Stimulated activated CD4-positive, alpha-beta T cell treated with anti-CD3 and anti-CD28 coated beads, Interleukin-15, amount 100 ng/mL, for 48 hours (primary cell): ENCODE measurements at regions not wholly inside any gene's neighbourhood (a gene's known extent, or its start where the extent isn't known, plus 50 kb on each side); places are given as distances from the start of the nearest gene placed in this dataset.

Experiments
- DNase-seq, 2 donors: peaks; one replicate each; pipeline ENCODE4 v3.0.0-alpha.2; 2020; ENCODE audit warnings: low read depth in 2 of 2

DNA sequence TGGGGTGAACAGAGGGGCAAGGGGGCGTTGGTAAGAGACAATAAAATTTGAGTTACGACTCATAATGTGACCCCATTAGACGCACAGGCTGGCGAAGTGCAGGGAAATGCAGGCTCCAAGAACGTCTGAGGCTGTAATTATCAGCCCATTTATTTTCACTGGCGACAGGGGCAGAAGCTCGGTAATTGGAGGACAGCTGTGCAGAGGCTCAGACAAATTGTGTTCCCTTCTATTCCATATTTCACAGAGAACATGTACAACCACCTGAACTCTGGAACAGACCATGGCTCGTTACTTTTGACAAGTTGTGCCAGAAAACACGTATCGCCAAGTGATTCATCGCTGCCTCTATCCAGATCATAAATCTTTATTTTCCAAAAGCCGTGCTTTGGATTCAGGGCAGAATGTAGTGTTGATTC, 137.3 kb upstream of the FRMD4A start:
- DNase-seq, result no peak

DNA sequence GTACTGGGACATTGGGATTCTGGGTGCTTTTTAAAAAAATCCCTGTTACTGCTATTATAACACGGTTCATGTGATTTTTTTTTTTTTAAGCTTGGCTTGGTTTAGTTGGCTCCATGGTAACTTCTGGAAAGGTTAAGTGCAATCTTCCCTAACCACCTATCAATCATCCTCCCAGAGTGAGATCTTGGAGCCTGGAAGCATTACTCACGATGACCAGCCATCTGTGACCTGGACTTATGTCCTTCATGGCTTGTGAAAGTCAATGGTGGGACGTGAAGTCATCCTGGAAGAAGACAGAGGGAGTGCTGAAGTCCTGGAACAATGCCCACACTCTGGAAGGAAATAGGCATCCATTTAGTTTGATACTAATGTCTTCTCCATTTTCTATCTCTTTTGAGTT, 135.5 kb upstream of the FRMD4A start:
- DNase-seq, result no peak

DNA sequence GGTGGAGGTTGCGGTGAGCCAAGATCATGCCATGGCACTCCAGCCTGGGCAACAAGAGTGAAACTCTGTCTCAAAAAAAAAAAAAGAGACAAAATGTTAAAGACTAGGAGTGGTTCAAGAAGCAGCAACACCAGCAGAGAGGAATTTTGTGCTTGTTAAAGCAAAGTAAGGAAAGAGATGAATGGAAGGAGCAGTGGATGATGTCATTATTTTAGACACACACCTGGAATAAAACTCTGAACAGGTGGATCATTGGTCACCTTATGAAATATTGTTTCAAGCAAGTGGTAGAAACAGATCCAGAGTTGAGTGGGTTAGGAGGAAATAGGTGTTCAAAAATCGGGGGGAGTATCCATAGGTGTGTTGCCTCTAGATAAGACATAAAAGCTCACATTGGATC, 129.7 kb upstream of the FRMD4A start:
- no peak for DNase-seq

DNA sequence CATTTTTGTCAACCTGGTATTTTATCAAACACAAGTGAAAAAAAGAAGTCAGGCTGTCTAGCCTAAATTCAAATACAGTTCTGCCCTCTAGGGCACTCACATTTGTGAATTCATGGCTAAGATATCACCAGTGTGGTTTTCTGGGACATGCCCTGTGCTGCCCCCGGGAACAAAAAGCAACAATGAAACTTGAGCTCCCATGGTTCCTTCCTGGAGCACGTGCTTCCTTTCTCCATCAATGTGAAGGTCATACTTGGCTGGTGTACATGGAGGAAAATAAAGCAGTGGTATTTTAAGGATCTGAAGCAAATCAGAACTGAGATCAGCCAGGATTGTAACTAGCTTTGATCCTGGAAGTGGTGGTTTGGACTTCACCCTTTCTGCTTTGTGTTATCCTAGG, 128.9 kb upstream of the FRMD4A start:
- DNase-seq, result no peak

DNA sequence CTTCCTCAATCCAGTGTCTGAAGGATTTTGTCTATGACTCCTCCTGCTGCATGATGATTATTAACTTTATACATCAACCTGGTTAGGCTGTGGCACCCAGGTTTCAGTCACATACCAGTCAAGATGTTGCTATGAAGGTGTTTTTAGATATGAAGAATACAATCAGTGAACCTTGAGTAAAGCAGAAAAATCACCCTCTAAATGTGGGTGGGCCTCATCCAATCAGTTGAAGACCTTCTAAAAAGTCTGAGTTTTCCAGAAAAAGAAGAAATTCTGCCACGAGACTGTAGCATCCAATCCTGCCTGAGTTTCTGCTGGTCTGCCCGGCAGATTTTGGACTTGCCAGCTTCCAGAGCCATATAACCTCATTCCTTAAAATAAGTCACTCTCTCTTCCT, 126.1 kb upstream of the FRMD4A start:
- DNase-seq, result no peak

DNA sequence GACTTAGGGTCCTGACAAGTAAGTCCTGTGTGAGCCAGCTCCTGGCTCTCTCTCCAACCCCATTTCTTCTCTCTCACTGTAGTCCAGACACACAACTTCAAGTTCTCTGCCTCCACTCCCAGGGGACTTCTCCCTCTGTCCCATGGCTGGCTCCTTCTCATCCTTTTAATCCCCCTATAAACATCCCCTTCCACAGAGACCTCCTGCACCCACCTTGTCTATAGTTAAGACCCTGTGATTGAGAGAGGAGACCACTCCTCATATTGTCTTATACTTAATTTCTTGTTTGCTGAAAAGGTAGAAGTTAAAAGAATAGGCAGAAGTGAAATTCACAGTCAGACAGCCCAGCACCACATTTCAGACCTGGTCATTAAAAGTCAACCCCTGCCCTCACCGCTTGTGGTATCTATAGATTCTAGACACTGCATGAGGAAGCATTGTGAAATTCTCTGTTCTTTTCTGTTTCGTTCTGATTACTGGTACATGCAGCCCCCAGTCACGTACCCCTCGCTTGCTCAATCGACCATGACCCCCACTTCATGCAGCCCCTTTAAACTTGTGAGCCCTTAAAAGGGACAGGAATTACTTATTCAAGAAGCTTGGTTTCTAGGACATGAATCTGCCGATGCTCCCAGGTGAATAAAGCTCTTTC, 125.6 kb upstream of the FRMD4A start:
- no peak for DNase-seq

DNA sequence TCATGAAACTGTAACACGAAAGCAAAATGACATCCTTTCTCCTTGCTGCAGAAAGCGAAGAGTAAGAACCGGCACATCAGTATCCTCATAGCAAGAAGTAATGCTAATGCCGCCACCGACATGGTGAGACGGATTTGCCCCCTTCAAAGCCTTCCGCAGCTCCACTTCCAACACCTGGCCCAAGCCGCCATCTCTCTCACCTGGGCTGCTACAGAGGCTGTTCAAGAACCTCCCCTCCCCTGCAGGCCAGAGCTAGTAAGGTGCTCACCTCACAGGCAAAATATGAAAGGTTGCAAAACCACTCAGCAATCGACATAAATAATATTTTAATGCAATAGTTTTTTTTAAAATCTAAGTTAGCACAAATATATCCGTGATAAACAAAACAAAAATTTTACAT, 123.9 kb upstream of the FRMD4A start:
- DNase-seq, result no peak

DNA sequence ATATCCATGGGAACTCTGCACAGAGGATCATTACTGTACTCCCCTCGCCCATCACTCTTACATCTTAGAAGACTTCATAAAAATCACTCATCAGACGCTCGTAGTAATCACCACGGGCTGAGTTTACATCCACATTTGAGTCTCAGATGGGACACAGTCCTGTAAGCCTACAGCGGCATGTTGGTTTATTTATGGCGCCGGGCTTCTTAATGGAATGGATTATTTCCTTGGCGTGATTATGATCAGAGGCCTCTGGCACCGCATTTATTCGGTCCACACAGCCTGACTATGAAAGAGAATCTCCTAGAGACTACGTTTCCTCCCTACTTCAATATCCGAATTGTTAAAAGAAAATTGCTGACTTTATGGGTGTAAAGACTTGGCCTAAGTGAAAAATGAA, 123.5 kb upstream of the FRMD4A start:
- DNase-seq, result no peak

DNA sequence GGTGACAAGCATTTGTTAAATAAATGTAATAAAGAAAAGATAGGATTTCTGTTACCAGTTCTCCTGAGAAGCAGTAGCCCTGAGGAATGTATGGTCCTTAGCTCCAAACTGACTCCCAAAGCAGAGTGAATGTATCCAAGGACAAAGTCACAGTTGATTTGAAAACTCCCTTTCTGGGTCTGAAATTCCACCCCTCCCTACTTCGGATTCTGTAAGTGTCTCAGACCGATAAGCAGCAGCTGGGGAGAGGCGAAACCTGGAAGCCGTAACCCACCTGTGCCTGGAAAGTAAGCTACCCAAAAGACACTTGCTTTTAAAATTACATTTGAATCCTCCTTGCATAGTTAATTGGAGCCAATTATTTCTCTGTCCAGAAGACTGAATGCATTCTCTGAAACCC, 122.9 kb upstream of the FRMD4A start:
- no peak for DNase-seq

DNA sequence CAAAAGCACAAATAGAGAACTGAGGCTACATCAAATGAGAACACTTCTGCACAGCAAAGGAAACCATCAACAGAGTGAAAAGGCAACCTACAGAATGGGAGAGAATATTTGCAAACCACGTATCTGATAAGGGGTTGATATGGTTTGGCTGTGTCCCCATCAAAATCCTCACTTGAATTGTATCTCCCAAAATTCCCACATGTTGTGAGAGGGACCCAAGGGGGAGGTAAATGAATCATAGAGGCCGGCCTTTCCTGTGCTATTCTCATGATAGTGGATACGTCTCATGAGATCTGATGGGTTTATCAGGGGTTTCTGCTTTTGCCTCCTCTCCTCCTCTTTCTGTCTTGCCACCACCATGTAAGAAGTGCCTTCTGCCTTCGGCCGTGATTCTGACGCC, 120.6 kb upstream of the FRMD4A start:
- DNase-seq, result no peak

DNA sequence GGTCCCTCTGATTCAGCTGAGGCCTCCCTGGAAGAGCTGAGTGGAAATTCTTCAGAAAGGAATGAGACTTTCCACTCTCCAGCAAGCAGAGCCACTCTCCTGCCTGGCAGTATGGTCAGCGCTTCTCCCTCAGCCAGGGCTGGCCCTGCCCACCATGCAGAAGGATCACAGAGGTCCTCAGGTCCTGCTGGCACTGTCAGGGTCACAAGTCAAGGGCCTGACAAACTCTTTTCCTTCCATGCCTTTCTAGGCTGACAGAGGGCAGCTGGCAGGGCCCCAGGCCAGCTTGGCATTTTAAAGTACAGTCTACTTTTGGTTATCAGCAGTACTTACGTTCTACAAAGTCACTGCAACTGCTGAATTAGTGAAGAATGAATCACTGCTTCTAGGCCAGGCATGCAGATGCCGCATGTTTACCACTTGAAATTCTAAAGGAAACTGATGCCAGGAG, 119.3 kb upstream of the FRMD4A start:
- DNase-seq, result no peak

DNA sequence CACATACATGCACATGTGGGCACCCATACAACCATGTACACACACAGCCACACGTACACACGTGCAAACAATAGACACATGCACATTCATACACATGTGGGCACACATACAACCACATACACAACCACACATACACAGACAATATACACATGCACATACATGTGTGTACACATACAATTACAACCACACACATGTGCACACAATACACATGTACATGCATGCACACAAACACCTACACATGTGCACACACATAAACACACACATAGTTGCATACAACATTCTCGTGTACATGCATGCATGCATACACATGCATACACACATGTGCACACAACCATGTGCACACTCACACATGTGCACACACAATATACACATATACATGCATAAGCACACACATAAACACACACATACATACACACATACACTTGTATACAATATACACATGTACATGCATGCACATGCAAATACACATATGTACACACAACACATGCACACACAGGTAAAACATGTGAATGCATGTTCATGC, 118.6 kb upstream of the FRMD4A start:
- DNase-seq, result no peak

DNA sequence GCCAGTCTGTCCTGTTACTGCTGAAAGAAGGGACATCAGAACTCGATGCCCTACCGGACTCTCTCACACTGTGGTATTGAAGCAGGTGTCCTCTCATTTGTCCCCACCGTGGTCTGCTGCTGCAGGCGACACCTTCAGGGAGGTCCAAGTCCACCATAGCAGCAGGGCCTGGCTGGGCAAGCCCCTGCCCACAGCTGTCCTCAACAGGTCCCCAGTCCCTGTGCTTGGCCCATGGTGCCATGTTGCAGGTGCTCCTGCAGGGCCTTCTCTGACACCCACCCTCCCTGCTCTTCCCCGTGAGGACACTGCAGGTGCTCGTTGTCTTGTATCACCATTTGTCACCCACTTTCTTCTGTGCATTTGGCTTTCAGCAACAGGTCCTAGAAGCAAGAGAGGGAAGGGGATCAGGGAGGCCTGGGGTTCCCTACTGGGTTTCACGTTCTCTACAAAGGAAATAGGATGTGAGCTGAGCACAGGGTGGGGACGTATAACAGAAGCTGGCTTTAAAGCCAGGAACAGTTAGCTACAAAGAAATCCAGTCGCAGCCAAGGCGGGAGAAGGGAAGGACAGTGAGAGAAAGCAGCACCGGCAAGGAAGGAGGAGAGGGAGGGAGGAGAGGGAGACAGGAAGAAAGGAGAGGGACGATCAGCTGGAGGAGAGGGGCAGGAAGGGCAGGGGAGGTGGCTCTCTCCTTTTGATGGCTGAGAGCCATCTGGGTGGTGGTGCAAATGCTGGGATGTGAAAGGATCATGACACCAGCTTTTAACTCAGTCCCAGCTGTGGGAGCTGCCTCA, 117.7 kb upstream of the FRMD4A start:
- DNase-seq, result no peak

DNA sequence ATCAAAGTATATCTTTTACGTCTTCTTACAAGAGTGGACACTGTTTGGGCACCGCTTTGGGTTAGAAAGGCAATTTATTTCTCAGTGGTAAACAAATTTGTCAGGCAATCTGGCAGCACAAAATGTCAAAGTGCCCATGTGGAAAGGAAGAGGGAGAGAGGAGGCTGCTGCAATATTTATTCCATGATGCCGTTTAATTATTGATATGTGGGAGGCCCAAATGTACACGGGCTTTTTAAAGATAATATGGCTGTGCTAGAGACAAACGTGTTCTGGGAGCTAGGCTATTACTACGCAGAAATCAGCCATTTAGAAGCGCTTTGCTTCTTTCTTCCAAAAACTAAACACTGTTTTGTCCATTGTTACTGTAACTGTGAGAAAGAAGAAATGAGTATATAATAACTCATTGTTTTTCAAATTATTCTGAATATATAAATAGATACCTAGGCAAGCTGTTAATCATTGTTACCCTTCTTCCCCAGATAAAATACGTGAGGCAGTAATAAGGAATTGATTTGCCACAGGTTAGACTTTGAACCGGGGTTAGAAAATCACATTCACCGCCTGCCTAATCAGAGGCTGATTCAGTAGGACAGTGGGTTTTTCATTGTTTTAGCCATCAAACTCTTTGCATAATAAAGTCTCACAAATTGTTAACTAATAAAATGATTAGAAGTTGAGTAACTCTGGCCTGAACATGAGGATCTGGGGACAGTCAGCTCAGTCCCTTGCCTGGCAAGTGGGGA, 116.5 kb upstream of the FRMD4A start:
- DNase-seq, result no peak

DNA sequence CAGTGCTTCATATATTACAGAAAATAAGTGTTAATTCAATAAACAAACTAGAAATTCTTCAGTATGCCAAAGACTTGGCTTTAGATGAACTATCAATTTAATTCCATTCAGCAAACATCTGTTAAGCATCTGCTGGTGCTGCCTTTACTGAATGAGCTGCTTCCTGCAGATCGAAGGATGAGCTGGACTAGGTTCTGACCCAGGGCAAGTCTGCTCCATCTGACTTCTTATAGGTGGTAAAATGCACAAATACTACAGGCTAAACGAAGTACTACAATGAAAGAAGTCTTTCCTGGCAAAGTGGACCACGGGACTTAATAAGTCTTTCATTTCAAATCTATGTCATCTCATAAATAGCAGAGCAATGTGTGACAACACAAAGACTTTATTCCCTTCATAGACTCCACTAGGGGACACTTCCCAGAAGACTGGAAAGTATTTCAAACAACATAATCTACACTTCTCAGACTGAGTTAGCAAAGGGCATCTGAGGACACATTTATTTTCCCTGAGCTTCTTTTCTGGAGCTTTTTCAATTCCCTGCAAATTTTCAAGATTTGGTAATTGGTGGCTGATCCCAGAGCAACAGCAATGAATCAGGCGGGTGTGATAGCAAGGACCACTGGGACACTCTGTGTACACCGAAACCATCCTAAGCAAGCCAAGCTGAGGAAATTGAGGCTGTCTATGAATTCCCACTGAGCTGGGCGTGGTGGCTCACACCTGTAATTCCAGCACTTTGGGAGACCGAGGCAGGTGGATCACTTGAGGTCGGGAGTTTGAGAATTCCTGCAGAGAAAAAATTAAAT, 108.9 kb upstream of the FRMD4A start:
- DNase-seq, result no peak

DNA sequence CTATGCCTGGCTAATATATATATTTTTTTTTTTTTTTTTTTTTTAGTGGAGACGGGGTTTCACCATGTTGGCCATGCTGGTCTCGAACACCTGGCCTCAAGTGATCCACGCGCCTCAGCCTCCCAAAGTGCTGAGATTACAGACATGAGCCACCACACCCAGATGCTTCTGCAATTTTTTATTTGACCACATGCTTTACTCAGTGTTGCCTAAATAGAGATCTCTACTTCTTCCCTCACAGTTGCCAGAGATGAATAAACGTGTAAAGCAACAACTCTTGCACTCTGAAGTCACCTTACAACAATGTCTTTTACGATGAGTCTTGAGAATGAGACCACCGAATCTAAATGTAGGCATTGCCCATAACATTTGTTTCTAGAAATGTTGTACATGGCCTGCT, 107.9 kb upstream of the FRMD4A start:
- no peak for DNase-seq

DNA sequence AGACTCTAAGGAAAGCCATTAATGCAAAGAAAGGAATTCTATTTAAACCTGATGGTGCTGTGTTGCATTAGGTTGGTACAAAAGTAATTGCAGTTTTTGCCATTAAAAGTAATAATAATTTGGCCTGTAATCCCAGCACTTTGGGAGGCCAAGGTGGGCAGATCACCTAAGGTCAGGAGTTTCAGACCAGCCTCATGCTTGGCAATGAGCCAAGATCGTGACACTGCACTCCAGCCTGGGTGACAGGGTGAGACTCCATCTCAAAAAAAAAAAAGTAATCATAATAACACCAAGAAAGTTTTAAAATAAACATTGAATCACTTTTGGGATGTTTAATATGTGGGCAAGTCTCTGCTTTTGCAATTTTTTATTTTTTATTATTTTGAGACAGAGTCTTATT, 107.3 kb upstream of the FRMD4A start:
- DNase-seq, result no peak

DNA sequence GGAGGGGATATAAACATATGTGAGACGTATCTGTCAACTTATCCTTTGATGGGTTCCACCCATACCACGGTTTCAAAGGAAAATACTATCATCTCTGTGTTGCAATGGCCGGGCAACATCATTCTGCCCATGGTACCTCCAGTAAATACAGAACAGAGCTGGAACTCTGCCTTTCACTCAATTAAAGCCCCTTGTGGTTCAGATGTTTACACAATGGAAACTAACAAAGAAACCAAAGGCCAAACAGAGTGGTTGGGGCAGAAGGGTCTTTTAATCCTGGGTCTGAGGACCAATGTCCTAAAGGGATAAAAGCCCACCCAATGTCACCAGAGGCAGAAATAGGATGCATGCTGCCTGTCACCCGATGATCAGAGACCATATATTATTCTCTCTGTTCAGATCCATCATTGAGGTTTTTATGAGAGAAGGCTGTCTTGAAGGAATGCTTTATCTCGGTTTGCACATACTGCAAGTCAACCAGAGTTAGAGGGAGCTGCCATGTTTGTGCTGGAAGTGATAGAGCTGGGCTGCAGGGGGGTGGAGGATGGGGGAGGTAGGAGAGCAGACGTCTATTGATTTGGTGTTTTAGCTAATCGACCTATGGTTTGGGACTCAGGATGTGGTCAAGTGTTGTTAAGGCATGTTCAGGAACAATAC, 105.4 kb upstream of the FRMD4A start:
- DNase-seq, result no peak

DNA sequence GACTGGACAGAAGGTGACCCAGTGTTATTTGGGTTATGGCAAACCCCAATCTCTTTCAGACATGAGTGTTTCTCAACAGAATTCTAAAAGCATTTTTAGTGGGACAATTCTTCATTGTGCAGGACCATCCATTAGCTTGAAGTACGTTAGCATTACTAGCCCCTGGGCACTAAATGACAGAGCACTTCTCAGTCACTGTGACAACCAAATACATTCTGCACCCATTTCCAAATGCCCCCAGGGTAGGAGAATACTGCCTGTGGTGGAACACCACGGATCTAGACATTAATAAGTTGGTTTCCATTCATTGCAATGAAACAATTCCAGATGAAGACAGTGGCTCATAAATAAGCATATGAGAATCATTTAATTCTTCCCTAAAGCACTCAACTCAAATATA, 102.4 kb upstream of the FRMD4A start:
- no peak for DNase-seq

DNA sequence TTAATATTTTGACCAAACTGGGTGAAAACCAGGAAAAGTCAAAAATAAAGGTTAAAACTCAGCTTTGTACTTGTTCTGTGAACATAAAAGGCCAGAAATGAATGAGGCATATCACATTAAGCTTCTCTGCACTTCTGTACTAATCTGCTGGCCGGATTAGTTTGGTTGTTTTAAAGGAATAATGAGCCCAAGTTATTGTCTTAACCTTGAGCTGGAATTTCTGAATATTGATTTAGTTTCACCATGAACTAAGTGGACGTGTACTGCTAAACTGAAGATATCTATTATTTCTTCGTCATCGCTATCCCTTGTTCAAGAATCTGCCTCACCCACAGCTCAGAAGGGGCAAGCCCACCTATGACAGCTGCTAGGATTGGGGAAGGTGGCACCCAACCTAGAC, 101.1 kb upstream of the FRMD4A start:
- no peak for DNase-seq

DNA sequence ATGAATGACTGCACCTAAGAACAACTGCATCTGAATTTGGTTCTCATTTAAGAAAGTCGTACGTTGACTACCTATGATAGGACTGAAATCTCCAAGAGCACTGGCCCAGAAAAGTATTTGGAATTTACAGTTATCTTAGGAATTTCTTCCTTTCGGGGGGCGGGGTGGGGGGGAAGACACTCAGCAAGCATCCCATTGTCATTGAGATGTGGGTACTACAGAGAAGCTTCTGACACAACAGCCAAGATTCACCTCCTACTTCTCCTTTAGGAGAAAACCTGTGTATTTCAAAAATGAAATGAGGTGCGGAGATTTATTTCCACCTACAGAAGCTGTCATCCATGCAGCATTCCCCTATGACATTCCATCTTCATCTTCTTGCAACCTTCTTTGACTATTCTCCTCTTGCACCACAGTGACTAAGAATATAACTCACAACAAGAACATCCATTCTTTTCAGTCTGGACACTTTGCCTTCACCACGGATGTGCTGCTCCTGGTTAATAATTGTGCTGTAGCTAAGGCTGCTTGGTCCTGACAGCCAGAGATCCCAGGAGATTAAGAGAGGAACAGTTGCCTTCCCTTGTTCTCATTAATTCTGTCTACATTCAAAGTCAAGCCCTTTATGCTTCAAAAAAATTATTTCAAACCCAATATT, 98.4 kb upstream of the FRMD4A start:
- no peak for DNase-seq
